H1 (cell line): ENCODE measurements at regions not wholly inside any gene's neighbourhood (a gene's known extent, or its start where the extent isn't known, plus 50 kb on each side); places are given as distances from the start of the nearest gene placed in this dataset.

Experiments used
- HDAC2 ChIP-seq, 2 experiments: fragments of 300-600 bp in 1 of 2; sonication (generic) in 1 of 2; IDR thresholded peaks; 2 replicates each; pipeline ENCODE4 v1.6.1; 2011 to 2012; ENCODE audit warnings: low read depth in 2 of 2, low read length in 2 of 2, mild to moderate bottlenecking in 2 of 2, moderate library complexity in 2 of 2, borderline replicate concordance in 1 of 2, inconsistent platforms in 1 of 2
- RBBP5 ChIP-seq: IDR thresholded peaks from 2 replicates; pipeline ENCODE4 v1.7.1; 2012; ENCODE audit warnings: low read depth, mild to moderate bottlenecking, inconsistent platforms, low read length, moderate library complexity, borderline replicate concordance
- RNF2 ChIP-seq: fragments of 200-900, 300-1000 bp; sonication (generic); IDR thresholded peaks from 2 replicates; pipeline ENCODE4 v1.7.1; 2016; ENCODE audit warnings: borderline replicate concordance, low read depth, mild to moderate bottlenecking, antibody characterized with exemption, low read length; ENCODE audit not compliant: poor library complexity, severe bottlenecking; ENCODE audit errors: missing control alignments
- SP1 ChIP-seq: IDR thresholded peaks from 2 replicates; pipeline ENCODE4 v1.6.1; 2011; ENCODE audit warnings: low read depth, low read length

- TF ChIP-seq SP1 = no peak
- TF ChIP-seq HDAC2 (IDR thresholded peaks at IDR 0.05; ENCODE audit: borderline replicate concordance in 1 of 2, low read depth in 2 of 2, low read length in 2 of 2) = no peak
- TF ChIP-seq RBBP5 = no peak
- TF ChIP-seq RNF2 = no peak
- TF ChIP-seq, all 59 proteins: peak for 0
These were observed 171.9 kb downstream of the ENGASE start (continued) for GRCh38 chr17:79246225-79247190.
